ENCODE measurements at regions not wholly inside any gene's neighbourhood (a gene's known extent, or its start where the extent isn't known, plus 50 kb on each side); places are given as distances from the start of the nearest gene placed in this dataset.

- TF ChIP-seq RAD21 (IDR thresholded peaks at IDR 0.05; ENCODE audit: low read depth) (no peak), EP300 (IDR thresholded peaks at IDR 0.05; ENCODE audit: borderline replicate concordance) (no peak), TAF1 (IDR thresholded peaks at IDR 0.05; ENCODE audit: low read depth) (no peak), MAX (IDR thresholded peaks at IDR 0.05) (no peak), CEBPB (IDR thresholded peaks at IDR 0.05) (no peak), REST (IDR thresholded peaks at IDR 0.05; ENCODE audit: low read depth) (no peak), FOXM1 (IDR thresholded peaks at IDR 0.05; ENCODE audit: borderline replicate concordance, low read depth) (no peak), TCF12 (IDR thresholded peaks at IDR 0.05; ENCODE audit: low read depth) (no peak), NFIC (IDR thresholded peaks at IDR 0.05) (no peak), TEAD4 (IDR thresholded peaks at IDR 0.05) (no peak), YY1 (IDR thresholded peaks at IDR 0.05; ENCODE audit: low read depth) (no peak), ZBTB7A (IDR thresholded peaks at IDR 0.05; ENCODE audit: low read depth) (no peak), CREB1 (IDR thresholded peaks at IDR 0.05; ENCODE audit: low read depth) (no peak), EGR1 (IDR thresholded peaks at IDR 0.05) (no peak)
Observed at GRCh38 chr17:63191610-63192009, 225.6 kb downstream of the TANC2 start.
